HepG2 (cell line): ENCODE measurements at regions not wholly inside any gene's neighbourhood (a gene's known extent, or its start where the extent isn't known, plus 50 kb on each side); places are given as distances from the start of the nearest gene placed in this dataset.

Experiments used
- ATAC-seq: fragments of 200-7000 bp; cut with Tn5 transposase; 3 replicates; pipeline ENCODE4 v1.9.1; 2020; ENCODE audit warnings: mild to moderate bottlenecking, moderate library complexity
- BruUV-seq: library from RNA; stranded (reverse); fragments of 400-500 nt; replicated peaks from 2 replicates; lab custom pipeline; 2021; lab: Mats Ljungman, UMichigan
- CTCF ChIA-PET: fragments of 300-600 bp; formaldehyde crosslinking; extraction: SDS; loops from one replicate; lab custom pipeline; 2021; ENCODE audit warnings: low total read pairs, inconsistent platforms, low intra/inter-chr PET ratio; lab: Yijun Ruan, JAX
- POLR2A ChIA-PET: fragments of 350-600 bp; sonication (Branson Sonifier 250); formaldehyde crosslinking; loops from one replicate; lab custom pipeline; 2020; ENCODE audit warnings: antibody characterized with exemption, inconsistent platforms; lab: Yijun Ruan, JAX
- DNase-seq: peaks from one replicate; pipeline ENCODE4 v3.0.0-alpha.2; 2015; ENCODE audit warnings: low spot score
- FAIRE-seq: peaks from 3 replicates; lab custom pipeline; 2011; peaks lifted over from hg19 to GRCh38; lab: Jason Lieb, UNC
- H2AFZ ChIP-seq: one replicate; pipeline ENCODE4 v1.6.1; 2011; ENCODE audit warnings: low read length, inconsistent platforms
- H3K27ac ChIP-seq: fragments of 300-600 bp; 3 replicates; pipeline ENCODE4 v1.8.0; 2011; ENCODE audit warnings: mixed run types, mild to moderate bottlenecking, mixed read lengths, low read length, inconsistent platforms; ENCODE audit not compliant: insufficient read depth; ENCODE audit errors: extremely low read length
- H3K27me3 ChIP-seq, 2 experiments: fragments of 200-600 bp in 1 of 2; 2 replicates in 1 of 2; 3 replicates in 1 of 2; pipeline versions ENCODE4 v1.6.0 to v1.8.0; 2011; ENCODE audit warnings: low read length in 2 of 2, mild to moderate bottlenecking in 2 of 2, moderate library complexity in 2 of 2, inconsistent platforms in 1 of 2; ENCODE audit not compliant: insufficient read depth in 2 of 2, control insufficient read depth in 1 of 2
- H3K36me3 ChIP-seq, 2 experiments: fragments of 200-600 bp in 1 of 2; replicated peaks in 1 of 2; 2 replicates in 1 of 2; 3 replicates in 1 of 2; pipeline versions ENCODE4 v1.5.1 to v1.8.0; 2011; ENCODE audit warnings: low read length in 2 of 2, inconsistent platforms in 1 of 2; ENCODE audit not compliant: insufficient read depth in 2 of 2, control insufficient read depth in 1 of 2
- H3K4me1 ChIP-seq: 2 replicates; pipeline ENCODE4 v1.5.1; 2012; ENCODE audit warnings: low read length, inconsistent platforms; ENCODE audit not compliant: insufficient read depth
- H3K4me2 ChIP-seq: 2 replicates; pipeline ENCODE4 v1.6.0; 2011; ENCODE audit warnings: low read depth, low read length, inconsistent platforms
- H3K4me3 ChIP-seq, 3 experiments: fragments of 200-600 bp in 1 of 3; sonication (generic), shearing (Covaris generic) in 1 of 3; replicated peaks in 1 of 3; 2 replicates each; pipeline ENCODE4 v1.5.1; 2011 to 2016; ENCODE audit warnings: low read length in 3 of 3, inconsistent platforms in 2 of 3, low read depth in 2 of 3, mild to moderate bottlenecking in 2 of 3, control low read depth in 1 of 3, mixed read lengths in 1 of 3; ENCODE audit not compliant: insufficient read depth in 1 of 3
- H3K79me2 ChIP-seq: one replicate; pipeline ENCODE4 v1.6.1; 2011; ENCODE audit warnings: low read length, inconsistent platforms; ENCODE audit not compliant: insufficient read depth
- H3K9ac ChIP-seq: 2 replicates; pipeline ENCODE4 v1.6.0; 2011; ENCODE audit warnings: mild to moderate bottlenecking, low read depth, low read length, inconsistent platforms; ENCODE audit not compliant: insufficient read depth
- H3K9me3 ChIP-seq: 2 replicates; pipeline ENCODE4 v1.5.1; 2012; ENCODE audit warnings: mild to moderate bottlenecking, low read length
- H4K20me1 ChIP-seq: 2 replicates; pipeline ENCODE4 v1.6.0; 2011; ENCODE audit warnings: inconsistent platforms, mild to moderate bottlenecking, low read length, moderate library complexity; ENCODE audit not compliant: insufficient read depth
- ADNP ChIP-seq: sonication (generic); formaldehyde crosslinking; IDR thresholded peaks from 2 replicates; pipeline ENCODE4 v1.4.0; 2020; ENCODE audit warnings: missing genetic modification reagents
- ARNT2 ChIP-seq: sonication (generic); formaldehyde crosslinking; IDR thresholded peaks from 2 replicates; pipeline ENCODE4 v1.8.0; 2022; ENCODE audit warnings: mild to moderate bottlenecking, low read depth, missing genetic modification reagents, moderate library complexity
- CREB3 ChIP-seq: sonication (generic); formaldehyde crosslinking; IDR thresholded peaks from 2 replicates; pipeline ENCODE4 v1.5.0; 2020; ENCODE audit warnings: missing genetic modification reagents
- DMAP1 ChIP-seq: IDR thresholded peaks from 2 replicates; pipeline ENCODE4 v1.6.1; 2016
- EHMT2 ChIP-seq: fragments of 200-600 bp; sonication (generic); IDR thresholded peaks from 2 replicates; pipeline ENCODE4 v1.7.0; 2017; ENCODE audit warnings: antibody characterized with exemption, low read depth, low read length, borderline replicate concordance
- HIC2 ChIP-seq: sonication (generic); formaldehyde crosslinking; IDR thresholded peaks from 2 replicates; pipeline ENCODE4 v1.9.0; 2022; ENCODE audit warnings: low read depth, missing genetic modification reagents
- HINFP ChIP-seq: sonication (generic); formaldehyde crosslinking; IDR thresholded peaks from 2 replicates; pipeline ENCODE4 v1.4.0; 2020; ENCODE audit warnings: low read depth, mild to moderate bottlenecking, missing genetic modification reagents
- HMG20A ChIP-seq: IDR thresholded peaks from 2 replicates; pipeline ENCODE4 v1.6.1; 2016; ENCODE audit warnings: borderline replicate concordance
- MYC ChIP-seq: sonication (generic); formaldehyde crosslinking; IDR thresholded peaks from 2 replicates; pipeline ENCODE4 v1.9.0; 2021; ENCODE audit warnings: missing genetic modification reagents, borderline replicate concordance
- SMAD3 ChIP-seq: sonication (generic); formaldehyde crosslinking; IDR thresholded peaks from 2 replicates; pipeline ENCODE4 v1.4.0; 2020; ENCODE audit warnings: missing genetic modification reagents
- ZMYM3 ChIP-seq: sonication (generic); formaldehyde crosslinking; IDR thresholded peaks from 2 replicates; pipeline ENCODE4 v1.5.1; 2020; ENCODE audit warnings: mild to moderate bottlenecking, missing genetic modification reagents
- ZMYM4 ChIP-seq: sonication (generic); formaldehyde crosslinking; IDR thresholded peaks from 2 replicates; pipeline ENCODE4 v1.8.1; 2023; ENCODE audit warnings: mild to moderate bottlenecking, missing genetic modification reagents
- ZNF567 ChIP-seq: sonication (generic); formaldehyde crosslinking; IDR thresholded peaks from 2 replicates; pipeline ENCODE4 v1.8.1; 2023; ENCODE audit warnings: mild to moderate bottlenecking, missing genetic modification reagents, borderline replicate concordance
- ZNF607 ChIP-seq: sonication (generic); formaldehyde crosslinking; IDR thresholded peaks from 2 replicates; pipeline ENCODE4 v1.5.1; 2020; ENCODE audit warnings: missing genetic modification reagents, mild to moderate bottlenecking, borderline replicate concordance
- ZNF780A ChIP-seq: sonication (generic); formaldehyde crosslinking; IDR thresholded peaks from 2 replicates; pipeline ENCODE4 v1.8.0; 2022; ENCODE audit warnings: mild to moderate bottlenecking, missing genetic modification reagents, moderate library complexity
- WGBS: methylation state at CpG from one replicate; pipeline ENCODE4 v1.1.6; 2017; ENCODE audit warnings: low lambda C conversion rate; 5-methylcytosine and 5-hydroxymethylcytosine counted together
- in situ Hi-C: cut with HindIII; loops from 2 replicates; pipeline ENCODE4 v1.10.0; 2017; ENCODE audit warnings: low pct_unique_long_range_greater_than_20kb; ENCODE audit not compliant: extremely low pct_ligation_motif_present
- intact Hi-C: fragments of 100-400 bp; cut with micrococcal nuclease; formaldehyde crosslinking; loops from one replicate; pipeline ENCODE4 v1.10.0; 2022; ENCODE audit not compliant: unreplicated experiment
- TF ChIP-seq, protein P1 (sequence below): sonication (generic); formaldehyde crosslinking; IDR thresholded peaks from 2 replicates; pipeline ENCODE4 v1.5.0; 2020; ENCODE audit warnings: missing genetic modification reagents, mild to moderate bottlenecking, borderline replicate concordance
- TF ChIP-seq, protein P2 (sequence below): IDR thresholded peaks from 2 replicates; pipeline ENCODE4 v1.6.1; 2012; ENCODE audit warnings: inconsistent platforms

DNA sequence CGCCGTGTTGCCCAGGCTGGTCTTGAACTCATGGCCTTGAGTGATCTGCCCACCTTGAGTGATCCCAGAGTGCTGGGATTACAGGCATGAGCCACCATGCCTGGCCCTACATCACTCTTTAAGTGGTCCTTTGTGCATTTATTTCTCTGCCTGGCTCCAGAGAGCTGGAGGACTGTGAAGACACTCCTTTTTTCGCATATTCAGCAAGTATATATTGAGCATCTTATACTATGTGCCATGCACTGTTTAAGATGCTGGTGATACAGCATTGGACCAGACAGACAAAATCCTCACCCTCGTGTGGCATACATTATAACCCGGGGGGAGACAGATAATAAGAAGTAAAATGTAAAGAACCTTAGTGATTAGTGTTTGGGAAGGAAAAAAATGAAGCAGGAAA lies 66.8 kb upstream of the NPAS1 start (continued):
- peak; percentile 21; the same call in 1 of the 2 replicates for TF ChIP-seq ZMYM3

GRCh38 chr19:46953955-46954501 lies 65.6 kb upstream of the NPAS1 start:
- in situ Hi-C loops = no loop called here
- peak overlapping the region; percentile 99 for H3K27ac ChIP-seq
- 13% methylated on average over 6 of the region's 6 CpGs for WGBS
- ChIA-PET CTCF (no interaction called here), POLR2A (interaction anchor here (0.9 to 2.9 kb wide), 11 partner anchors 10 to 98 kb away, joined by 3 to 28 read pairs (median 6); no protein-coding TSS in a partner anchor)
- H3K36me3 ChIP-seq = peaks cover 2 to 11% of the 10 kb centered on the region in 2 experiments; a peak in 1 of 5 replicates
- FAIRE-seq (peak; percentile 30), ATAC-seq (peak; percentile 28), DNase-seq (peak; percentile 30)
- H3K9ac ChIP-seq = peak overlapping the region; percentile 81
- BruUV-seq = TSS peak; percentile 99
- H3K79me2 ChIP-seq = peaks cover 52% of the 10 kb centered on the region
- intact Hi-C loops = loop anchor here (1.0 to 5.0 kb wide), 2 partner anchors 30 to 97 kb away; no protein-coding TSS in a partner anchor
- no peaks in the 10 kb centered on the region for H3K9me3 ChIP-seq
- H3K4me2 ChIP-seq = peak overlapping the region; percentile 88
- no peak overlapping the region for H2AFZ ChIP-seq
- no peaks in the 10 kb centered on the region for H3K27me3 ChIP-seq
- peak overlapping the region in 2 of 3 experiments; percentile 21 to 61; a peak in 3 of 6 replicates for H3K4me3 ChIP-seq
- no peaks in the 10 kb centered on the region for H4K20me1 ChIP-seq
- H3K4me1 ChIP-seq = peaks cover 97% of the 10 kb centered on the region
- TF ChIP-seq DMAP1 (CRISPR knock-in tag) = peak; percentile 60; the same call in 1 of the 2 replicates
- TF ChIP-seq ZMYM4 = no peak
- TF ChIP-seq MYC = peak; percentile 35; the same call in 1 of the 2 replicates
- 0 out of 2 replicates have a peak, but pooled peaks have one; percentile 12 for TF ChIP-seq HIC2 (CRISPR knock-in tag)
- TF ChIP-seq ZNF567 (CRISPR knock-in tag) = no peak
- TF ChIP-seq, protein P1, sequence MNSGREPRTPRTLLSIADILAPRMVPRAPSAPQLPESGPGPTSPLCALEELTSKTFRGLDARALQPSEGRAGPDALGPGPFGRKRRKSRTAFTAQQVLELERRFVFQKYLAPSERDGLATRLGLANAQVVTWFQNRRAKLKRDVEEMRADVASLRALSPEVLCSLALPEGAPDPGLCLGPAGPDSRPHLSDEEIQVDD (CRISPR knock-in tag) = no peak
- TF ChIP-seq CREB3 = no peak
- TF ChIP-seq HINFP (CRISPR knock-in tag) = no peak
- no peak for TF ChIP-seq ZNF780A (CRISPR knock-in tag)
- no peak for TF ChIP-seq ARNT2 (CRISPR knock-in tag)
- no peak for TF ChIP-seq ZNF607
- no peak for TF ChIP-seq SMAD3 (CRISPR knock-in tag)
- TF ChIP-seq HMG20A (CRISPR knock-in tag) = no peak
- no peak for TF ChIP-seq ADNP (CRISPR knock-in tag)
- peak; percentile 46; the same call in 1 of the 2 replicates for TF ChIP-seq EHMT2
- TF ChIP-seq, protein P2, sequence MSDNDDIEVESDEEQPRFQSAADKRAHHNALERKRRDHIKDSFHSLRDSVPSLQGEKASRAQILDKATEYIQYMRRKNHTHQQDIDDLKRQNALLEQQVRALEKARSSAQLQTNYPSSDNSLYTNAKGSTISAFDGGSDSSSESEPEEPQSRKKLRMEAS = peak; percentile 29
